Aorta (tissue), 5 donors: ENCODE measurements at regions not wholly inside any gene's neighbourhood (a gene's known extent, or its start where the extent isn't known, plus 50 kb on each side); places are given as distances from the start of the nearest gene placed in this dataset.

Source experiments
- ATAC-seq: fragments of 200-7000 bp; cut with Tn5 transposase; one replicate; pipeline ENCODE4 v1.9.1; 2022; ENCODE audit warnings: moderate library complexity; ENCODE audit not compliant: low FRiP score
- DNase-seq, 2 donors: peaks; one replicate each; pipeline ENCODE4 v3.0.0-alpha.2; 2020
- H3K27ac ChIP-seq, 2 donors: one replicate each; pipeline ENCODE4 v1.5.1; 2013; ENCODE audit warnings: low read length in 2 of 2, mild to moderate bottlenecking in 2 of 2, moderate library complexity in 2 of 2, control low read depth in 1 of 2, inconsistent platforms in 1 of 2, low read depth in 1 of 2
- H3K27me3 ChIP-seq, 2 donors: one replicate each; pipeline ENCODE4 v1.6.1; 2013; ENCODE audit warnings: control low read depth in 1 of 2, low read length in 1 of 2, mild to moderate bottlenecking in 1 of 2, moderate library complexity in 1 of 2; ENCODE audit not compliant: insufficient read depth in 2 of 2, control insufficient read depth in 1 of 2
- H3K36me3 ChIP-seq, 2 donors: one replicate each; pipeline ENCODE4 v1.6.1; 2013; ENCODE audit warnings: control low read depth in 1 of 2, low read length in 1 of 2, mild to moderate bottlenecking in 1 of 2; ENCODE audit not compliant: insufficient read depth in 2 of 2, control insufficient read depth in 1 of 2
- H3K4me1 ChIP-seq, 2 donors: one replicate each; pipeline ENCODE4 v1.6.1; 2013; ENCODE audit warnings: low read length in 2 of 2, control low read depth in 1 of 2, mild to moderate bottlenecking in 1 of 2, moderate library complexity in 1 of 2; ENCODE audit not compliant: insufficient read depth in 2 of 2, control insufficient read depth in 1 of 2
- H3K4me3 ChIP-seq, 2 donors: one replicate each; pipeline ENCODE4 v1.5.1; 2013; ENCODE audit warnings: low read length in 2 of 2, control low read depth in 1 of 2, mild to moderate bottlenecking in 1 of 2
- H3K9me3 ChIP-seq: one replicate; pipeline ENCODE4 v1.6.1; 2013; ENCODE audit warnings: mild to moderate bottlenecking, low read length; ENCODE audit not compliant: control insufficient read depth
- WGBS, 2 donors: extraction: QIAGEN DNeasy Blood & Tissue Kit; methylation state at CpG; one replicate each; pipeline ENCODE4 v1.1.7; 2013; 5-methylcytosine and 5-hydroxymethylcytosine counted together
- intact Hi-C, 2 donors: fragments of 100-400 bp; cut with DNase I; formaldehyde crosslinking; loops; one replicate each; pipeline versions ENCODE4 v1.14.2 to v1.15.0; 2022
- donor health status: healthy with polysubstance abuse.
- donor health status: Bipolar disorder and iron deficiency.
- donor health status: DM: no; HTN: no; CAD: no.
- donor health status: DM: no; HTN: no; CAD: no.
- donor health status: DM: yes; HTN: yes; CAD: no.

GRCh38 chr2:212908031-212908430 lies 243.4 kb downstream of the IKZF2 start:
- H3K4me3 ChIP-seq, result no peak overlapping the region
- peaks cover 0 to 3% of the 10 kb centered on the region in 2 donors for H3K4me1 ChIP-seq
- ATAC-seq (no peak), DNase-seq (no peak)
- 90% methylated on average over 5 of the region's 5 CpGs for WGBS, 2 donors
- H3K27ac ChIP-seq, result no peak overlapping the region
- no peaks in the 10 kb centered on the region for H3K9me3 ChIP-seq
- no peaks in the 10 kb centered on the region for H3K27me3 ChIP-seq
- intact Hi-C loops, result no loop called here
- peaks cover 0 to 1% of the 10 kb centered on the region in 2 donors for H3K36me3 ChIP-seq

- WGBS, 2 donors, result 88 to 89% methylated on average over 5 of the region's 5 CpGs
- intact Hi-C loops, result no loop called here
- no peak overlapping the region for H3K4me3 ChIP-seq
- H3K9me3 ChIP-seq, result no peaks in the 10 kb centered on the region
- no peak for DNase-seq
- H3K4me1 ChIP-seq, result peaks cover 0 to 3% of the 10 kb centered on the region in 2 donors
- H3K36me3 ChIP-seq, result peaks cover 0 to 1% of the 10 kb centered on the region in 2 donors
- no peak for ATAC-seq
- no peaks in the 10 kb centered on the region for H3K27me3 ChIP-seq
- no peak overlapping the region for H3K27ac ChIP-seq
Observed at GRCh38 chr2:212906620-212907019, 244.8 kb downstream of the IKZF2 start.

DNA sequence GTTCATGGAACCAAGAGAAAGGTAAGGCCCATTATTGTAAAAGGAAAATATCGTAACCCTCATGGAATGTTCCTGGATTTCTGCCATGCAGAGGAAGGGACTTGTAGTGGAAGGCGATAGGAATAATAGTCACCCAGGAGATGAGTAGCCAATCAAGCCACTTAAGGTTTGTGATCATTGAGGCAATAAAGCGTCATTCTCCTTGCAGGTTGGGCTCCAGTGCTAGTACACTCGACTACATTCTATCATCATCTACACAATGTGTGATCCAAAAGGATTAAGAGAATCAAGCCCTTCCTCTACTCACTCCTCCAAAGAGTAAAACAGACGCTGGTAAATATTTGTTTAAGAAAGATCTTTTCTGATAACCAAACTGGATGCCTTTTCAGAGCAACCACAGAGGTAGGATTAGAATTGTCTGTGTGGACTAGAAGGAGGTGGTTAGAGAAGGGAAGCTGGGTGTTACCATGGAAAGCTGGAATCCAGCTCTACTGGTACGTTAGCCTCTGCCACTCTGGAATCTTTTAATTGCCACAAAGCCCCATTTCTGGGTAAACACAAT lies 245.7 kb downstream of the IKZF2 start:
- 69 to 70% methylated on average over 6 of the region's 6 CpGs for WGBS, 2 donors
- H3K27ac ChIP-seq, result no peak overlapping the region
- peaks cover 0 to 1% of the 10 kb centered on the region in 2 donors for H3K36me3 ChIP-seq
- ATAC-seq, result no peak
- peaks cover 0 to 3% of the 10 kb centered on the region in 2 donors for H3K4me1 ChIP-seq
- no peak for DNase-seq
- H3K27me3 ChIP-seq, result no peaks in the 10 kb centered on the region
- intact Hi-C loops, result no loop called here
- H3K9me3 ChIP-seq, result no peaks in the 10 kb centered on the region
- H3K4me3 ChIP-seq, result no peak overlapping the region

- intact Hi-C loops, result no loop called here
- no peak for DNase-seq
- H3K9me3 ChIP-seq, result no peaks in the 10 kb centered on the region
- peaks cover 0 to 3% of the 10 kb centered on the region in 2 donors for H3K4me1 ChIP-seq
- peaks cover 0 to 1% of the 10 kb centered on the region in 2 donors for H3K36me3 ChIP-seq
- no peaks in the 10 kb centered on the region for H3K27me3 ChIP-seq
- 92 to 96% methylated on average over 2 of the region's 2 CpGs for WGBS, 2 donors
- H3K4me3 ChIP-seq, result no peak overlapping the region
- ATAC-seq, result no peak
- no peak overlapping the region for H3K27ac ChIP-seq
Observed at GRCh38 chr2:212904646-212905045, 246.8 kb downstream of the IKZF2 start.

GRCh38 chr2:212903413-212903812 lies 248.0 kb downstream of the IKZF2 start:
- Histone ChIP-seq H3K4me3 (no peak overlapping the region), H3K4me1 (peaks cover 0 to 3% of the 10 kb centered on the region in 2 donors), H3K36me3 (peaks cover 0 to 1% of the 10 kb centered on the region in 2 donors), H3K9me3 (no peaks in the 10 kb centered on the region), H3K27me3 (no peaks in the 10 kb centered on the region), H3K27ac (no peak overlapping the region)
- ATAC-seq, result no peak
- intact Hi-C loops, result no loop called here
- DNase-seq, result no peak

GRCh38 chr2:212902421-212902820 lies 249.0 kb downstream of the IKZF2 start:
- ATAC-seq, result no peak
- intact Hi-C loops, result no loop called here
- DNase-seq, result no peak

GRCh38 chr2:212901604-212902275 lies 249.7 kb downstream of the IKZF2 start:
- ATAC-seq (no peak), DNase-seq (no peak)
- Histone ChIP-seq H3K4me3 (no peak overlapping the region), H3K27me3 (no peaks in the 10 kb centered on the region), H3K4me1 (peaks cover 0 to 3% of the 10 kb centered on the region in 2 donors), H3K9me3 (no peaks in the 10 kb centered on the region), H3K36me3 (peaks cover 0 to 1% of the 10 kb centered on the region in 2 donors), H3K27ac (no peak overlapping the region)
- WGBS, 2 donors, result 84 to 90% methylated on average over 3 of the region's 3 CpGs
- intact Hi-C loops, result no loop called here

More at GRCh38 chr2:212902421-212902820, 249.0 kb downstream of the IKZF2 start:
- WGBS, 2 donors, result 87 to 91% methylated on average over 3 of the region's 3 CpGs
- H3K4me1 ChIP-seq, result peaks cover 0 to 3% of the 10 kb centered on the region in 2 donors
- H3K36me3 ChIP-seq, result peaks cover 0 to 1% of the 10 kb centered on the region in 2 donors
- no peak overlapping the region for H3K27ac ChIP-seq
- H3K4me3 ChIP-seq, result no peak overlapping the region
- no peaks in the 10 kb centered on the region for H3K27me3 ChIP-seq
- no peaks in the 10 kb centered on the region for H3K9me3 ChIP-seq

- DNase-seq (no peak), ATAC-seq (no peak)
- Histone ChIP-seq H3K27me3 (no peaks in the 10 kb centered on the region), H3K9me3 (no peaks in the 10 kb centered on the region), H3K4me1 (peaks cover 0 to 3% of the 10 kb centered on the region in 2 donors), H3K27ac (no peak overlapping the region), H3K4me3 (no peak overlapping the region), H3K36me3 (peaks cover 0 to 1% of the 10 kb centered on the region in 2 donors)
- WGBS, 2 donors, result 61 to 64% methylated on average over 1 of the region's 1 CpG
- intact Hi-C loops, result no loop called here
Observed at GRCh38 chr2:212900715-212901114, 250.7 kb downstream of the IKZF2 start.

- Histone ChIP-seq H3K4me3 (no peak overlapping the region), H3K36me3 (no peaks in the 10 kb centered on the region), H3K27ac (no peak overlapping the region), H3K27me3 (no peaks in the 10 kb centered on the region), H3K4me1 (no peaks in the 10 kb centered on the region), H3K9me3 (no peaks in the 10 kb centered on the region)
- 90 to 91% methylated on average over 3 of the region's 3 CpGs for WGBS, 2 donors
- no peak for ATAC-seq
- intact Hi-C loops, result no loop called here
- DNase-seq, result no peak
Observed at GRCh38 chr2:212898011-212898410, 253.4 kb downstream of the IKZF2 start.
